GM19023 (cell line): ENCODE measurements at regions not wholly inside any gene's neighbourhood (a gene's known extent, or its start where the extent isn't known, plus 50 kb on each side); places are given as distances from the start of the nearest gene placed in this dataset.
"Not testable (repeated sequence)": the region's sequence is repeated elsewhere in the genome, so short reads cannot be mapped to it uniquely, and the experiment has no call there.

Experiments used
- ATAC-seq: cut with Tn5 transposase; IDR thresholded peaks from one replicate; pipeline ENCODE4 v1.9.1; 2021; ENCODE audit warnings: mild to moderate bottlenecking, moderate library complexity; ENCODE audit not compliant: unreplicated experiment

DNA sequence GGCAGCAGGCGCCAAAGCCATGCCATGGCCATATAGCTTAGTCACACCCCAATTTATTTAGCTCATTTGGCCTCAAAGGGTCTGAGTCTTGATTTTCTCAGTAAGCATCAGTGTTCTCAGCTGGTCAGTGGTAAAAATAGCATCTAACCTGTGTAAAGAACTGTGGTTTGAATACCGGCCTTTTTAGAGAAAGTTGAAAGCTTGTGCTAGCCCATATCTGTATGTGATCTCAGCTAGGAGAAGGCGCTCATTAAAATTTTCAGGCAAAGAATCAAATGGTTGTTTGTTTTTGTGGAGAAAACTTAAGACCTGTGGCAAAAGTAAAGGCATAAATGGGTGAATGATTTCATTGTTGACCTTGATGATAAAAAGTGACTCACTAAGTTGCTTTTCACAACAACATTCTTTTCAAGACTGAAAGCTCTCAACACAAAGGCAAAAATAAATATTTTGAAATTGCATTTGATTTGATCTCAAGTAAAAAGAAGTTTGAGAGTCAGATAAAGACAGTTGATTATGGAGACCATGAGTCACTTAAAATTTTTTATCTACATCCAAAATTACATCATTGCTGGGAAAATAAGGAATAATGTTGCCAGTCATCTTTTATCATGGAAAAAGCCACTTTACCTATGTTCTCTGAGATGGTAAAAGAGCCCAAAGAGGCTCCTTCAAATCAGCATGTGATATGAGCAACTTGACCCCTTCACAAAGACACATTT, 128.5 kb upstream of the RGS6 start:
- no peak for ATAC-seq

DNA sequence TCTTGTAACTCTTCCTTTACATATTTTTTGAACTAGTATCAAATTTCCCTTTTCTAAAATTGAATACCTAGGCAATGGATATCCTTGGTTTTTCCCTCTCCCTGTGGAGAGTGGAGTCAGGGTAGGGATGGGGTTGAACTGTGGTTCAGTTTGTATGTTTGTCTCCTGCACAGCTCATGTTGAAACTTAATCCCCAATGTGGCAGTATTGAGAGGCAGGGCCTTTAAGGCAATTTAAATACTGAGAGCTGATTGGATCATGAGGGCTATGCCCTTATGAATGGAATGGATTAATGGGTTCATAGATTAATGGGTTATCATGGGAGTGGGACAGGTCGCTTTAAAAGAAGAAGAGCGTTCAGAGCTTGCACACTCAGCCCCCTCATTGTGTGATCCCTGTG, 127.2 kb upstream of the RGS6 start:
- no peak for ATAC-seq

DNA sequence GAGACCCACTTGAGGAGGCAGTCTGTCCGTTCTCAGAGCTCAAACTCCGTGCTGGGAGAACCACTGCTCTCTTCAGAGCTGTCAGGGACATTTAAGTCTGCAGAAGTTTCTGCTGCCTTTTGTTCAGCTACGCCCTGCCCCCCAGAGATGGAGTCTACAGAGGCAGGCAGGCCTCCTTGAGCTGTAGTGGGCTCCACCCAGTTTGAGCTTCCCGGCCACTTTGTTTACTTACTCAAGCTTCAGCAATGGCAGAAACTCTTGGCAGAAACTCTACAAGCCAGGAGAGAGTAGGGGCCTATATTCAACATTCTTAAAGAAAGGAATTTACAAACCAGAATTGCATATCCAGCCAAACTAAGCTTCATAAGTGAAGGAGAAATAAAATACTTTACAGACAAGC, 125.2 kb upstream of the RGS6 start:
- ATAC-seq: not testable (repeated sequence)

DNA sequence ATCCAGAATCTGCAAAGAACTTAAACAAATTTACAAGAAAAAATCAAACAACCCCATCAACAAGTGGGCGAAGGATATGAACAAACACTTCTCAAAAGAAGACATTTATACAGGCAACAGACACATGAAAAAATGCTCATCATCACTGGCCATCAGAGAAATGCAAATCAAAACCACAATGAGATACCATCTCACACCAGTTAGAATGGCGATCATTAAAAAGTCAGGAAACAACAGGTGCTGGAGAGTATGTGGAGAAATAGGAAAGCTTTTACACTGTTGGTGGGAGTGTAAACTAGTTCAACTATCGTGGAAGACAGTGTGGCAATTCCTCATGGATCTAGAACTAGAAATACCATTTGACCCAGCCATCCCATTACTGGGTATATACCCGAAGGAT, 121.4 kb upstream of the RGS6 start:
- not testable (repeated sequence) for ATAC-seq

DNA sequence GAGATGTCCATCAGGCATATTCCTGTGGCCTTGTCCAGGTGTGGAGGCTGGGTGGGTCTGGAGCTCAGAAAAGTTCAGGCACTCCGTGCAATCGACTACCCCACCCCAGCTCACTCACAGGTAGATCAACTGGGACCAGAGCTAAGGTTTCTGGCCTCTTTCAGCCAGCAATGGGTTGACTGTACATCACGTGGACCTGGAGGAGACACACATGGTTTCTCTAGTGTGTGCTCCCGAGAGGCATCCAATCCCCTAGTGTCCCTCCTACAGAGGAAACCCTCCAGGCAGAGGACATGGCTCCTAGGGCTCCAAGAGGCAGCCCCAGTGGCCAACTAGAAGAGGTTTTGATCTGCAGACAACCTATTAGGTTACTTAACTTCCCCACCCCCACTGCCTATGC, 119.5 kb upstream of the RGS6 start:
- ATAC-seq: no peak

DNA sequence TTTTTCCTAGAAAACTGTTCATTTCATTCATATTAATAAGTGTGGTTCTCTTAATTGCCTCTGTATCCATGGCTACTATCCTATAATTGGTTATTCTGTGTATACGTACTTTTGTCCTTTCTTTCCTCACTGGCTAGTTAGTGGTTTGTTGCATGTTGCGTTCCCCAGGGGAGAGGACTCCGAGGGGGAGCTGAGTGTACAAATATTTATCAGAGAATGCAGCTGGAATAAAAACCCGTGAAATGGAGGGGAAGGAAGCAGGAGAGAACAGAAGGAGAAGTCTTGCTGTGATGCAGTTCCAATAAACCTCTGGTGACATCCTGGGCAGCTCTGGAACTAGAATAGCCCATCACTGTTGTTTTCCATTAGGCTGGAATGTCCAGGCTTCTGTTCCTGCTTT, 117.1 kb upstream of the RGS6 start:
- ATAC-seq: no peak

DNA sequence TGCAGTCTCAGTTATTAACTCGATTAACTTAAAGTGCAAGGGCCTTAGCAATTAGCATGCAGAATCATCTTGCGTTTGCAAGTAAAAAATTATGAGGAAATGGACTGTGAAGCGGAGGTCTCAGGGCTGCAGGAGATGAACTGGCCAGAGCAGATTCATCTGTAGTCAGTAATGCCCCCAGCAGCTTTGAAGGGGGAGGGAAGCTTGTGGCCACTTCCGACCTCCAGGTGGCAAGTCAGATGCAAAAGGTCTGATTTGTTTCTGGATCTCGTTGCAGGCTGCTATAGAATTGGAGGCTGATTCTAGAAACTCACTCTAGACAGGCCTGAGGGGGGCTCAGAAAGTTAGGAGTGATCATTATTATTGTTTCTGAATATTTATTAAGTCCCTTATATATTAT, 107.4 kb upstream of the RGS6 start:
- ATAC-seq: no peak

DNA sequence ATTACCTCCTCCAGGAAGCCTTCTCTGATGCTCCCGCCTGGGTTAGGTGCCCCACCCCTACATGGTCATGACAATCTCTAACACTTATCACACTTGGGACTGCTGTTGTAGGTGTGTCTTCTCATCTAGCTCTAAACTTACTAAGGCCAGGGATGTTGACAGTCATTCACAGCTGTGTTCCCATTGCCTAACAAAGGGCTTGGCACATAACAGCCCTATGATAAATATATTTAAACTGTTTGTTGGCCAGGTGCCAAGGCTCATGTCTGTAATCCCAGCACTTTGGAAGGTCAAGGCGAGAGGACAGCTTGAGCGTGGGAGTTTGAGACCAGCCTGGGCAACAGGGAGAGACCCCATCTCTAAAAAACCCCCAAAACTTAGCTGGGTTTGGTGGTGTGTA, 98.8 kb upstream of the RGS6 start:
- ATAC-seq: no peak

DNA sequence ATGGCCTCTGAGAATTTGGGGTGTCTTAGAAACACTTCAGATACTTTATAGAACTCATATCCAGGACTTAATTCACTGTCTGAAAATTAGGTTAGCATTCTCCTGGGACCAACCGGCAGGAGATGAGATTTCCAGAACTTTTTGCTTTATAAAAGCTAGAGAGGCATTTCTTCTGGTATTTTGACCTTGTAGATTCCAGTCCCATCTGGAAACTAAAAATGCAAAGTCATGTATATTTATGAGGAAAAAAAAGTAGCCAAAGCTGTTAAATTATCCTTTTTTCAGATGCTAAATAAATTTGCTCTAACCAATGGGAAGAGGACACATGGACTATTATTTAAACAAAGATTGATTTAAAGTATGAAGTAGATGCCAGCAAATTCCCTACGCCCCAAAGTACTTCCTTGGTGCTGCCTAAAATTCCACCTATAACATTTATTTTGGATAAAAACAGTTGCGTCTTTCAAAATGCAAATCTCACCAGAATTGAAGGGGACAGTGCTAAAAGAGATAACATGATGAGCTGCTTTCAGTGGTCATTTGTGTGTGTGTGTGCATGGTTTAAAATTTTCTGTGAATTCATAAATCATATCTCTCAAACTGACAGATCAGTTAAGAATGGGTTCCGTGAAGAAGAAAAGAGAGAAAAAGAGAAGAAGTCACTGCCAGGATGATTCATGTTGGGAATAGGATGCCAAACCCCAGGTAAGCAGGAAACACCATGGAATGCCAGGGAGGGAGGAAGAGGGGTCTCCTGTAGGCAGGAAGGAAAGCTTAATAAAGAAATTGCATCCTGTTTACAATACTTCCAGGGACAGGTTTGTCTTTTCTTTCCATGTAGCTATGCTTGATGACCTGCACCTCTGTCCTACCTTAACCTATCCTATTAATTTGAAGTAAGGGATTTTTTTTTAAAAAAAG, 97.7 kb upstream of the RGS6 start:
- no peak for ATAC-seq

DNA sequence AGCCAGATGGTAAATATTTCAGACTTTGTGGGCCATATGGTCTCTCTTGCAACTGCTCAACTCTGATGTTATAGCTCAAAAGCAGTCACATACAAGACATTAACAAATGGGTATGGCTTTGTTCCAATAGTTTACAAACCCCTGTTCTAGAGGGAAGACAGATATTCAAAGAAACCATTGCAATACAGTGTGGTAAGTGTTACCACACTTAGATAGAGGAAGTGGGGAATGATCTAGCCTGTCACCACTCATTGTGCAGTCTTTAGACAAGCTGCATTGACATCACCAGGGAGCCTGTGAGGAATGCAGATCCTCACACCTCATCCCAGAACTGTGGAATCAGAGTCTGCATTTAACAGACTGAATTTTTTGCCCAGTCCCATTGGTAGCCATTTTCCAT, 80.0 kb upstream of the RGS6 start:
- no peak for ATAC-seq

DNA sequence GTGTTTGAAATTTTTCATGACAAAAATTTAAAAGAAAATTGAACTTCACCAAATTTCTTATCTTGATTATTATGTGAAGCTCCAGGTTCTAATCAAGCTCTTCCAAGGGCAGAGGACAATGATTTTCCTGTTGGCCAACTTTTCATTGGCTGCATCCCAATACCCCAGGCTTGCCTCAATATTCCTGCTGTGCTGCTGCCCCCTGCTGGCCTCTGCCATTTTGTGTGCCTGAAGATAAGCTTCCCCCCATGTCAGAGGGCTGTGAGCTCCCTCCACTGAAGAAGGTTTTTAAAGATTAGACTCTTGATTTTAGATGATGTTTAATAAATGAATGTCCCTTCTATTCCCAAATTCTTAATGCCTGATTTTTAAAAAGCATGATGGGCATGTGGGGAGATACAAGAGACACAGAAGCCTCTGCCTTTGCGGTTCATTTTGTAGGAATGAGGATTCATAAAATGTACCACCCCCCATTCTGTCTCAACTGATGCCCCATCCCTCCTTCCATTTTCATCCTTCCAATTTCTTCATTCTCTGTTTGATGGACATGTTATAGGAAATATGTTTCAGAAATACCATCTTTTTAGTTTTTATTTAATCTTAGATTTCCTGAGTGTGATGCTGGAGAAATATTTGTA, 76.7 kb upstream of the RGS6 start:
- no peak for ATAC-seq

DNA sequence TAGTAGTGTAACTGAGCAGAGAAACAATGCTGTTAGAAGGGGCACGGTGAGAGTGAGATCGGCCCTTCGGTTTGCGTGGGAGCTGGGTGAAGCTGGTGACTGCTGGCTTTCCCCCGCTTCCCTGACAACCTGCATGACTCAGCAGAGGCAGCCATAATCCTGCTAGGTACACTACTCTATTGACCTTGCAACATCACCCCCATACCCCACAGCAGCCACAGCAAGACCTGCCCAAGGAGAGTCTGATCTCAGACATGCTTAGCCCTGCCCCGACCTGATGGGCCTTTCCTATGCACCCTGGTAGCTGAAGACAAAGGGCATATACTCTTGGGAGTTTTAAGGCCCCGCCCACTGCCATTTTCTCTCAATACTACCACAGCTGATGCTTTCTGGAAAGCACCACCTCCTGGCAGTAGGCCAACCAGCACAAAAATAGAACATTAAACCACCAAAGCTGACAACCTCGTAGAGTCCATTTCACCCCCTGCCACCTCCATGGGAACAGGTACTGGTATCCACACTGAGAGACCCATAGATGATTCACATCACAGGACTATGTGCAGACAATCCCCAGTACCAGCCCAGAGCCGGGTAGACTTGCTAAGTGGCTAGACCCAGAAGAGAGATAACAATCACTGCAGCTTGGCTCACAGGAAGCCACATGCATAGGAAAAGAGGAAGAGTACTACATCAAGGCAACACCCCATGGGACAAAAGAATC, 75.9 kb upstream of the RGS6 start:
- ATAC-seq: no peak

DNA sequence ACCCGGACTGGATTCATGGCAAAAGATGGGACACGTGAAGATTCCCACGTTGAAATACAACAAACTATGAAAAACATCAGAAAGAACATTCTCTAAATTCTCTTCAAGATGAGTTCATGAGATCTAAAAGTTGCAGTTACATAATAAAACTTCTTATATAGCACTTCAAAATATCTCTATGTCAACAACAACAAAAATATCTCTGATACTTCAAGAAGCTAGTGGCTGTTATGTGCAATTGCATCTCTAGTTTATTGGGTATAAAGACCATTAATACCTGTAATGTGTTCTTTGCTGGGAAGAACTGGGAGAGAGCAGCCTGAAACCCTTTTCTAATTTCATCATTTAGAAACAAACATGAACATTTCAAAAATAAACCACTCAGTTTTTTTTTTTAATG, 69.2 kb upstream of the RGS6 start:
- no peak for ATAC-seq

DNA sequence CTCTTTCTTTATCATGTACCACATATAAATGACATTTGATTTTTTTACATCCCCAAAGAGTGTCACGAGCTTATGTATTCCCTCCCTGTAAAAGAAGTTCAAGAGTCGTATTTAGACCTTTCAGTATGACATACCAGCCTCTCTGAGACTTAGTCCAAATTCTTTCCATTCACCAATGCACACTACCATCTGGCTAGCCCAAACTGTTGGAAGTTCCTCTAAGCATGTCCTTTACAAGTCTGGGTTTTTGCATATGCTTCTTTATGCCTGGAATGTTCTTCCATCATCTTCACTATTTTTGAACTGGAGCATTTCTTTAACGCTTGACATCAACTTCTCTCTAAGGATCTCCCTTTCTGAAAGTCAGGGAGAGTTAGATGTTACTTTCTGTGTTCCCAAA, 68.5 kb upstream of the RGS6 start:
- ATAC-seq: no peak
